OCI-M1 (cell line): ENCODE measurements at regions not wholly inside any gene's neighbourhood (a gene's known extent, or its start where the extent isn't known, plus 50 kb on each side); places are given as distances from the start of the nearest gene placed in this dataset.
"Not testable (repeated sequence)": the region's sequence is repeated elsewhere in the genome, so short reads cannot be mapped to it uniquely, and the experiment has no call there.

Experiments used
- DNase-seq: peaks from one replicate; lab custom pipeline; 2025; lab: John Stamatoyannopoulos, UW

DNA sequence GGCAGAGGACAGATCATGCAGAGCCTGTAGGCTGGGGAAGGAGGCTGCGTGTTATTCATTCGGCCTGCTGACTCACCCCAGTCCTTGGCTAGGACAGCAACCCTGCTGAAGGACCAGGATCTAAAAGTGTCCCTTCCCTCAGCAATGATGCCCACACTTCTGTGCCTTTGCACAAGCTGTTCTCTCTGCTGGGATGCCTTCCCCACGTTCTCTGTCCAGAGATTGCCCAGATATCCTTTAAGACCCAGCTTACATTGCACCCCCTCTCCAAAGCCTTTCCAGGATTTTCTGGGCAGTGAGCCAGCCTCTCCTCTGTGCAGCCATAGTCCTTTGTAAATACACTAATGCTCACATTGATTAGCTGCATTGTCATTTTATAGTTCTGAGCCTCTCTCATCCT, 99.3 kb upstream of the CHD6 start:
- no peak for DNase-seq

DNA sequence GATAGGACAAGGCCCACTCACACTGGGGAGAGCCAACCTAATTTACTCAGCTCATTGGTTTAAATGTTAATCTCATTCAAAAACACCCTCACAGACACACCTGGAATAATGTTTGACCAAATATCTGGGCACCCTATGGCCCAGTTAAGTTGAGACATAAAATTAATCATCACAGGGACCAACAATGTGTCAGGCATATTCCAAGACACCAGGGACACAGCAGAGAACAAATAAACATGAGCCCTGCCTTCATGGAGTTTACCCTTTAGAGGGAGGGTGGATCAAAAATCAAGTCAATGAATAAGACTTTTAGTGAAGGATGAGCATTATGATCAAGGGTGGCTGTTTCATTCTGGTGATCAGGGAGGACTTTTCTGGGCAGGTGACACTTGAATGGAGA, 98.7 kb upstream of the CHD6 start:
- DNase-seq = no peak

- DNase-seq = no peak
Measured at GRCh38 chr20:41716436-41716835, 98.3 kb upstream of the CHD6 start.

DNA sequence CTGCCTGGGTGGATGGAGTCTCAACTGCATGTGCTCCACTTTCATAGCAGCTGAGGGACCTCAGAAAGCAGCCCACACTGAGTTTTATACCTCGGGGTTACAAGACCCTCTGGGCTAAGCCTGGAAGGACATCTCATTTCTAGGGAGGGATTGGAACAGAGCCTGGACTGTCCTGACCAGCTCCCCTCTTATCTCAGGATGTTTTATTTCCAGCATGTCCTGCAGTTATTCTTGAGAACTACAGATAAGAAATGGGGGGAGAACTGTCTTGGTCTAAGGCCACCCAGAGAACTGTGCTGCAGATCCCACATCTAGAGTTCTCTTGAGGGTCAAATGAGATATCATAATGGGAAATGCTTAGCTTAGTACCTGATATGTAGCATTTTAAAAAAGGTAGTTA, 97.3 kb upstream of the CHD6 start:
- peak; percentile 20 for DNase-seq

DNA sequence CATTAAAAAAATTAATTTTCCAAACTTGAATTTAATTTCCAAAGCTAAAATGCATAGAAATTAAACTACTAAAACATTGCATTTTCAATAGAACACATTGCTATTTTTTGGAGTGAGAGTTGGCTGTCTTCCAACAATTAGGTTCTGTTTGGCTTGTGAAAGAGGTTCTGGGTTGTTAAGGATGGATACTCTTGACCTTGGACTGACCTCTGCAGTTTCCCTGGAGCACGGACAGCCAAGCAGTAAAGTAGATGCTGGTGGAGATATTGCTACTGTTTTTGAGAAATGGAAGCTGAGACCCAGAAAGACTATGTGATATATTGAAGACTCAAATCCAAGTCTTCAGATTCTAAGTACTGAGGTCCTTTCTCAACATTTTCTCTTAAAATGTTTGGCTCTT, 95.9 kb upstream of the CHD6 start:
- DNase-seq = no peak

DNA sequence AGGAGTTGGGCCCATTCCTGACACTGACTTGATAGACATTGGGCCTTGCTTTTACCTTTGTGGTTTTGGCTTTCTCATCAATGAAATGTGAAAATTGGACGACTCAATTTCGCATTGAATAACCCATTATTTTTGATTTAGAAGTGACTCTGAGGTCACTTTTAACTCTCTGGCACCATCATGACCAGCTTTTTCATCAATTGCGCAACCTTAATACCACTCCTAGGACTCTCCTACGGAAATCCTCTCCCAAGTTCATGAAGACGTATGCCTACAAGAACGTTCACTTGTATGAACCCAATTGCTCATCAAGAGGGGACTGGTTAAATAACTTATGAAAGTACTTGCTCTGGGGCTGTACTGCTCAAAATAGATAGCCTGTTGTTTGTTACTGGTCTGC, 86.7 kb upstream of the CHD6 start:
- no peak for DNase-seq

GRCh38 chr20:41702647-41703046, 84.5 kb upstream of the CHD6 start:
- DNase-seq = no peak

DNA sequence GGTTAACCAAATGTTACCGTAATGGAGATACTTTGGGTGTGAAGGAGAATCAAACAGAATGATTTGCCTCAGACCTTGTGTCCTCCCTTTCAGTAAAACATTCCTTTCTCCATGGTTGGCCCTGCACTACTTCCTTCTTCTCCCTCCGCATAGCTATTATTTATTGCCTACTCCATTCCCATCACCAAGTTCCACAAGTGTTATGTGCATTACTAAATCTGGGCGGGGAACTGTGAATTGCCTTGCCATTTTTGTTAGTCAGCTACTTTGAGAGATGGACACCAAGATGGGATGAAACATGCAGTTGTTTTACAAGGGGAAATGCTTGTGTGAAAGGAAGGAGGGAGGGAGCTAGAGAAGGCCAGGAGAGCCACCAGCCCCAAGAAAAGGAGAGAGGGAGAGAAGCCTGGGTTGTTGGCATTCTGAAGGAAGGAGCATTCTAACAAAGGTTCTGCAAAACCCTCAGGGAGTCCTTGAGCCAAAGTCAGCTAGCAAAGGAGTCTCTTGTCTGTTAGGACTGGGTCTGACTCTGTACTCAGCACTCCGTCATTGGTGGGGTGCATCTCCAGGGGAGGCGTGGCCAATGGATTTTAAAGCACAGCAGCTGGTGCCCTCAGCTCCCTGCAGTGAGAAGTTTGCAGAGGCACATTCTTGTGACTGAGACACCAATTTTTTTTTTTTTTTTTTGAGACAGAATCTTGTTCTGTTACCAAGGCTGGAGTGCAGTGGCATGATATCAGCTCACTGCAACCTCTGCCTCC, 83.6 kb upstream of the CHD6 start:
- no peak for DNase-seq

DNA sequence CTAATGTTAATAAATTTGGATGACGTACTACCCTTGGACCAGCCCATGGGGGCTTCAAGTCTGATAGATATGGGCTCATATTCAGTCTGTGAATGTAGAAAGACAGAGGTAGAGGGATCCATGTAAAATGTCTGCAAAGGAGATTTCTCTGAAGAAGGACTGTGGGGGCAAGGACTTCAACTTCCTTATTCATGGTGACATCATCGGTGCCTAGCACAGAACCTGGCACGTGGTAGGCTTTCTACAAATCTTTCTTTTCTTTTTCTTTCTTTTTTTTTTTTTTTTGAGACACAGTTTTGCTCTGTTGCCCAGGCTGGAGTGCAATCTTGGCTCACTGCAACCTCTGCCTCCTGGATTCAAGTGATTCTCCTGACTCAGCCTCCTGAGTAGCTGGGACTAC, 81.5 kb upstream of the CHD6 start:
- peak; percentile 6 for DNase-seq

- peak; percentile 65 for DNase-seq
Measured at GRCh38 chr20:41697861-41698559, 79.8 kb upstream of the CHD6 start.

GRCh38 chr20:41696428-41696827, 78.3 kb upstream of the CHD6 start:
- DNase-seq = peak; percentile 78

- peak; percentile 2 for DNase-seq
Measured at GRCh38 chr20:41694796-41695195, 76.6 kb upstream of the CHD6 start.

GRCh38 chr20:41693136-41693979, 75.2 kb upstream of the CHD6 start:
- DNase-seq = peak; percentile 69

- no peak for DNase-seq
Measured at GRCh38 chr20:41692479-41693135, 74.4 kb upstream of the CHD6 start.

DNA sequence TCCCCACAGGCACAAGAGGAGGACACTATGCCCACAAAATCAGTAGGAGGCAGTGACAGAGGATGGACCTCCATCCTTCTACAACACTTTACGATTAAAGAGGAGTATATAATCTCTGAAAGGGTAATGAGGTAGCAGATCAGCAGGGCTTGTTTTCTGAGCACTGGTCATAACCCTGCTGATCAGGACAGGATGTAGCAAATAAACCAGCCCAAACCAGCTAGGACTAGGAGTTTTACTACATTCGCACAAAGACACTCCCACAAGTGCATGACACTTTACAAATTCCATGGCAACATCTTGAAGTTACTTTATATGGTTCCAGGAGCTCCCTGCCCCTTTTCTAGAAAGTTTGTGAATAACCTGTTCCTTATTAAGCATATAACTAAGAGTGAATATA, 73.3 kb upstream of the CHD6 start:
- peak; percentile 6 for DNase-seq

GRCh38 chr20:41690702-41691101, 72.5 kb upstream of the CHD6 start:
- DNase-seq = no peak

GRCh38 chr20:41686961-41687360, 68.8 kb upstream of the CHD6 start:
- DNase-seq = no peak

DNA sequence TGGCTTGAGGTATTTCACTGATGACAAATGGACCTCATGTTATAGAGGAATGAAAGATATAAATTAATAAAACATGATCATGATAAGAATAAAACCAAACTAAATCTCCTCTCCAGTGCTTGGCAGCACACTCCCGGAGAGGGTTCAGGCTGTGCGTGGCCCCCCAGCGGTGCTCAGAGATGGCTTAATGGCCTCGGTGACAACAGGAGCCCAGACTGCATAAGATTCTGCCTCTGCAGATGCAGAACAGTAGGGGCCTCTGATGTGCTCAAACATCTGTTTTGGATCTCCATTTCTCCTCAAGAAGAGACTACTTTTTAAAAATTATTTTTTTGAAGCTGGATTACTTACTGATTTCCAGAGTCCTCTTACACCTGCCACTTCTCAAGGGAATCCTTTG, 67.0 kb upstream of the CHD6 start:
- not testable (repeated sequence) for DNase-seq

GRCh38 chr20:41678799-41679198, 60.6 kb upstream of the CHD6 start:
- no peak for DNase-seq

- DNase-seq = no peak
Measured at GRCh38 chr20:41672282-41672681, 54.1 kb upstream of the CHD6 start.

DNA sequence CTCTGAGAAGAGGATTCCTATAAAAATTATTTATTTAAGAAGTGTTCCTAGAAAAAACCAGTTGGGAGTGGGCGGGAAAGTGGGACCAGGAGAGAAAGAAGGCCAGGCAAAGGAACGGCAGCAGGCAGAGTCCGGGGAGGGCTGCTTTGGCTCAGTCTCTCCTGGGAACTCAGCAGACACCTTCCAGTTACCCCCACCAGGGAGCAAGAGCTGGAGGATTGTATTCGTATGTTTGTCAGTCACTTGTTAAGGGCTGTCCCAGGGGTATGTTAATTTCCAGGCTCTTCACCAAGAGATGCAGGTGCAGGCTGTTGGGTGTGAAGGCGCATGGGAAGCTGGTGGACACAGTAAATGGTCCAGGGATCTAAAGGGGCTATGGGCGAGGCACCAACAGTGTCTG, 53.0 kb upstream of the CHD6 start:
- DNase-seq = no peak

DNA sequence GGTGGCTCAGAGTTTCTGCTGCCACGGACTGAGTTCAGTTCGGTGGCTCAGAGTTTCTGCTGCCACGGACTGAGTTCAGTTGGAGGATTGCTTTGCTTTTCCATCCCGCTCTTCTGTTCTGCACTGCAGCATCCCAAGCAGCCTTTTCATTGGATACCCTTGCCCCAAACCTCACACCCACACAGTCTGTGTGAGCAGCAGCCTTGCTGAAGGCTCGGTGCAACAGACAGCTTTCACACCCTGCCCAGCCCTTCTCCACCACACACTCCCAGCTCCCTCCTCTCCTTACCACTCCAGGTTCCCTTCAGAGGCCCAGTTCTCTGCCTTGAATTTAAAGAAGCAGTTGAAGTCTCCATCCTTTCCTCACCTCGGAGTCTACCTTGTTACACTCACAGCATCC, 52.5 kb upstream of the CHD6 start:
- DNase-seq = no peak
